ENCODE measurements at regions not wholly inside any gene's neighbourhood (a gene's known extent, or its start where the extent isn't known, plus 50 kb on each side); places are given as distances from the start of the nearest gene placed in this dataset.

DNA sequence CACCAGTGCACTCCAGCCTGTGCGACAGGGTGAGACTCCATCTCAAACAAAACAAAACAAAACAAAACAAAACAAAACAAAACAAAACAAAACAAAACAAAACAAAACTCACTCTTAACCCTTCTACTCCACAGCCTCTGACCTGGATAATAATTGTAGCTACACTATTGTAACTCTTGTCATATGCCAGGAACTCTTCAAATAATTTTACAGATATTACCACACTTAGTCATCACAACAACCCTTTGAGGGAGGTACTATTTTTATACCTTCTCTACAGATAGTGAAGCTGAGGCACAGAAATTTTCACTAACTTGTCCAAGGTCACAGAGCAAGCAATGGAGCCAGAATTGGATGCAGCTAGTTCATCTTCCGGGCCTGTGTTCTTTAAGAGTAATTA, 547.8 kb downstream of the ADGRL2 start:
- ATAC-seq (no peak), DNase-seq (no peak)
- Histone ChIP-seq H3K27ac (no peak overlapping the region), H3K4me3 (no peak overlapping the region), H3K36me3 (no peaks in the 10 kb centered on the region), H3K4me1 (no peaks in the 10 kb centered on the region), H3K27me3 (no peaks in the 10 kb centered on the region), H3K9me3 (peaks cover 0 to 7% (median 0%) of the 10 kb centered on the region in 12 donors)
- TF ChIP-seq, protein P1, sequence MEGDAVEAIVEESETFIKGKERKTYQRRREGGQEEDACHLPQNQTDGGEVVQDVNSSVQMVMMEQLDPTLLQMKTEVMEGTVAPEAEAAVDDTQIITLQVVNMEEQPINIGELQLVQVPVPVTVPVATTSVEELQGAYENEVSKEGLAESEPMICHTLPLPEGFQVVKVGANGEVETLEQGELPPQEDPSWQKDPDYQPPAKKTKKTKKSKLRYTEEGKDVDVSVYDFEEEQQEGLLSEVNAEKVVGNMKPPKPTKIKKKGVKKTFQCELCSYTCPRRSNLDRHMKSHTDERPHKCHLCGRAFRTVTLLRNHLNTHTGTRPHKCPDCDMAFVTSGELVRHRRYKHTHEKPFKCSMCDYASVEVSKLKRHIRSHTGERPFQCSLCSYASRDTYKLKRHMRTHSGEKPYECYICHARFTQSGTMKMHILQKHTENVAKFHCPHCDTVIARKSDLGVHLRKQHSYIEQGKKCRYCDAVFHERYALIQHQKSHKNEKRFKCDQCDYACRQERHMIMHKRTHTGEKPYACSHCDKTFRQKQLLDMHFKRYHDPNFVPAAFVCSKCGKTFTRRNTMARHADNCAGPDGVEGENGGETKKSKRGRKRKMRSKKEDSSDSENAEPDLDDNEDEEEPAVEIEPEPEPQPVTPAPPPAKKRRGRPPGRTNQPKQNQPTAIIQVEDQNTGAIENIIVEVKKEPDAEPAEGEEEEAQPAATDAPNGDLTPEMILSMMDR (IDR thresholded peaks at IDR 0.05): no peak
- TF ChIP-seq POLR2A (IDR thresholded peaks at IDR 0.05): no peak
- intact Hi-C loops (cut with DNase I): no loop called here
- 88 to 95% (median 93%) methylated on average over 2 of the region's 2 CpGs for WGBS, 4 donors

DNA sequence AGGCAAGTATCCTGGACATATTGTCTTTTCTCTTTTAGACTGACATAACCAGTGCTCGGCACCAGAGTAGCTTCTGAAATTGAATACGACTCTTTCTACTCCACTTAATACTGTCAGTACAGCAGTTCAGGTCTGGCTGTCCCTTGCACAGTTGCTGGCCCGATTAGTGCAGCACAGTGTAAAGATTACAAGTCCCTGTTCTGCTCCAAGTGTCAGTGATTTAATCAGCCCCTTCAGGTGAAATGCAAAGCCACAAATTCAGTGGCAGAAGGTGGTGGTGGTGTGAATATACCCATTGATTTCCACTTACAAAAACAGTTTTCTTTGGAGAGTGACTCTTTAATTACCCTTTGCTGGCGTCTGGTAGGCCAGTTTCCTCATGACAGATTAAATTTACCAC, 545.4 kb downstream of the ADGRL2 start:
- DNase-seq (no peak), ATAC-seq (peak in 1 of 4 donors; percentile 28)
- Histone ChIP-seq H3K4me3 (no peak overlapping the region), H3K36me3 (no peaks in the 10 kb centered on the region), H3K27ac (no peak overlapping the region), H3K27me3 (no peaks in the 10 kb centered on the region), H3K4me1 (no peaks in the 10 kb centered on the region), H3K9me3 (peaks cover 0 to 7% (median 0%) of the 10 kb centered on the region in 12 donors)
- TF ChIP-seq POLR2A (IDR thresholded peaks at IDR 0.05): no peak
- intact Hi-C loops (cut with DNase I): no loop called here
- 58 to 73% (median 67%) methylated on average over 4 of the region's 4 CpGs for WGBS, 4 donors

DNA sequence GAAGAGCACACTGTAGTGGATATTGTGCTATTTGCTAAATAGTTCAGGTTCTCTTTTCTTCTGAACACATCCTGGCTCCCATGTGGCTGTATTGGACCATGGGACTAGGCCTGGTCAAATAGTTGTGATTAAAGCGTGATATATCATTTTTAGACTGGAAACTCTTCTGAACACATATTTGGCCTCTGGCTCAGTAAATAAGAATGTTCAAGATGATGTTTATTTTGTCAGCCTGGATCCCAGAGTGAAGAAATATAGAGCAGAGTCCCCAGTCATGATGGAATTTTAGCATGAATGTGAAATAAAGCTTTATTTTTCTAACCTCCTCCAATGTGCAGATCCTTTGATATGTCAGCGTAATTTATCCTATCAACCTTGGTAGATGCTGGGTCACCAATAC, 542.6 kb downstream of the ADGRL2 start:
- ATAC-seq (no peak), DNase-seq (no peak)
- H3K27ac ChIP-seq: no peak overlapping the region
- H3K4me1 ChIP-seq: no peaks in the 10 kb centered on the region
- no peaks in the 10 kb centered on the region for H3K9me3 ChIP-seq
- no peaks in the 10 kb centered on the region for H3K36me3 ChIP-seq
- no peak for TF ChIP-seq POLR2A (IDR thresholded peaks at IDR 0.05)
- TF ChIP-seq, protein P1 (IDR thresholded peaks at IDR 0.05): no peak
- 88 to 89% (median 89%) methylated on average over 2 of the region's 2 CpGs for WGBS, 4 donors
- no peaks in the 10 kb centered on the region for H3K27me3 ChIP-seq
- no peak overlapping the region for H3K4me3 ChIP-seq
- intact Hi-C loops (cut with DNase I): no loop called here

DNA sequence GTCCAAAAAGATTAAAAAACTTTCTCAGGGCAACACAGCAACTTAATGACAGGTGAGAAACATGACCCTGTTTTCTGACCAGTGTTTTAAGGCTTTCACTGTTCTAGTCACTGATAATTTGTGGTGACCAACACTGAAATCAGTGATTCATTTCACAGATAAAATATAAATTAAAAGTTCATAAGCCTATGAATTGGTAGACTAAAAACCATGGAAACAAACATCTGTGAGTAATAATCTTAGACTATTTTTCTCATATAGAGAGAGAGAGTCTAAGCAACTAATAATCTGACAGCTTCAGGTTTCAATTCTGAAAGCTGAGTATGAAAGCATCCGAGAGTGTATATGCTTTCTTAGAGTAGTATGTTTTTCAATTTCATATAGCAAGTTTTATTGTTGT, 536.9 kb downstream of the ADGRL2 start:
- intact Hi-C loops (cut with DNase I): no loop called here
- H3K4me1 ChIP-seq: no peaks in the 10 kb centered on the region
- 85 to 98% (median 88%) methylated on average over 1 of the region's 1 CpG for WGBS, 4 donors
- H3K9me3 ChIP-seq: no peaks in the 10 kb centered on the region
- ATAC-seq (no peak), DNase-seq (no peak)
- TF ChIP-seq, protein P1 (IDR thresholded peaks at IDR 0.05): no peak
- no peak for TF ChIP-seq POLR2A (IDR thresholded peaks at IDR 0.05)
- no peak overlapping the region for H3K27ac ChIP-seq
- H3K36me3 ChIP-seq: no peaks in the 10 kb centered on the region
- H3K27me3 ChIP-seq: no peaks in the 10 kb centered on the region
- no peak overlapping the region for H3K4me3 ChIP-seq

DNA sequence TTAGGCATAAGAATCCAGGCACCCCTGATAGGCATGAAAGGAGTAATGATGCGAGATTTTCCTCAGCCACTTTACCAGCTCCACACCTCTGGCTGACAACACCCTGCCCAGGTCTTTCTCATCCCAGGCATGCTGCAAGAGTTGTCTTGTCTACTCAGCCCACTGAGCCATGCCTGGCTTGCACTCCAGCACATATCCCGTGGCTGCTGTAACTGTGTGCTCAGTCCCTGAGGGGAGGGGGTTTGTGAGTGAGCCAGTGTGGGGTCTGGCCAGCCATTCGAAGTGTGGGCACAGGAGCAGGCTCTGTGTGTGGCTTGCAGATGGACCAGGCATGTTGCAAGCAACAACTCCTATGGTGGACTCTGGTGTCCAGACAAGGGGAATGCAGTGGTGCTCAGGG, 529.6 kb downstream of the ADGRL2 start:
- no peak overlapping the region for H3K27ac ChIP-seq
- no peak overlapping the region for H3K4me3 ChIP-seq
- 74 to 81% (median 75%) methylated on average over 3 of the region's 3 CpGs for WGBS, 4 donors
- TF ChIP-seq POLR2A (IDR thresholded peaks at IDR 0.05): no peak
- TF ChIP-seq, protein P1 (IDR thresholded peaks at IDR 0.05): no peak
- intact Hi-C loops (cut with DNase I): no loop called here
- ATAC-seq: no peak
- no peaks in the 10 kb centered on the region for H3K27me3 ChIP-seq
- DNase-seq: no peak
- peaks cover 0 to 4% (median 0%) of the 10 kb centered on the region in 12 donors for H3K9me3 ChIP-seq
- H3K4me1 ChIP-seq: no peaks in the 10 kb centered on the region
- H3K36me3 ChIP-seq: no peaks in the 10 kb centered on the region
